ENCODE measurements at regions not wholly inside any gene's neighbourhood (a gene's known extent, or its start where the extent isn't known, plus 50 kb on each side); places are given as distances from the start of the nearest gene placed in this dataset.

GRCh38 chr2:105593221-105593967, 151.3 kb upstream of the NCK2 start:
- DNase-seq (ENCODE audit: low spot score), result peak; percentile 22

GRCh38 chr2:105592288-105592687, 152.4 kb upstream of the NCK2 start:
- DNase-seq (ENCODE audit: low spot score), result peak; percentile 61

- peak; percentile 46 for DNase-seq (ENCODE audit: low spot score)
These were observed 153.7 kb upstream of the NCK2 start for GRCh38 chr2:105590780-105591660.

- no peak for DNase-seq (ENCODE audit: low spot score)
These were observed 156.1 kb upstream of the NCK2 start for GRCh38 chr2:105588581-105588980.

GRCh38 chr2:105587637-105588036, 157.1 kb upstream of the NCK2 start:
- no peak for DNase-seq (ENCODE audit: low spot score)

- DNase-seq (ENCODE audit: low spot score), result peak; percentile 13
These were observed 160.2 kb upstream of the NCK2 start for GRCh38 chr2:105584435-105585010.

- peak; percentile 53 for DNase-seq (ENCODE audit: low spot score)
These were observed 161.6 kb upstream of the NCK2 start for GRCh38 chr2:105582952-105583660.

GRCh38 chr2:105581555-105581944, 163.2 kb upstream of the NCK2 start:
- DNase-seq (ENCODE audit: low spot score), result no peak

- no peak for DNase-seq (ENCODE audit: low spot score)
These were observed 163.7 kb upstream of the NCK2 start for GRCh38 chr2:105580870-105581554.

GRCh38 chr2:105580216-105580615, 164.5 kb upstream of the NCK2 start:
- DNase-seq (ENCODE audit: low spot score), result peak; percentile 25

- no peak for DNase-seq (ENCODE audit: low spot score)
These were observed 166.5 kb upstream of the NCK2 start for GRCh38 chr2:105578166-105578565.

GRCh38 chr2:105577762-105578161, 166.9 kb upstream of the NCK2 start:
- DNase-seq (ENCODE audit: low spot score), result no peak

- peak; percentile 76 for DNase-seq (ENCODE audit: low spot score)
These were observed 168.1 kb upstream of the NCK2 start for GRCh38 chr2:105576440-105577241.

GRCh38 chr2:105576050-105576439, 168.7 kb upstream of the NCK2 start:
- DNase-seq (ENCODE audit: low spot score), result no peak

GRCh38 chr2:105575499-105576025, 169.2 kb upstream of the NCK2 start:
- DNase-seq (ENCODE audit: low spot score), result no peak

GRCh38 chr2:105574796-105575344, 169.8 kb upstream of the NCK2 start:
- no peak for DNase-seq (ENCODE audit: low spot score)

- no peak for DNase-seq (ENCODE audit: low spot score)
These were observed 170.6 kb upstream of the NCK2 start for GRCh38 chr2:105573910-105574655.

GRCh38 chr2:105573490-105573889, 171.2 kb upstream of the NCK2 start:
- DNase-seq (ENCODE audit: low spot score), result no peak

- no peak for DNase-seq (ENCODE audit: low spot score)
These were observed 172.7 kb upstream of the FHL2 start for GRCh38 chr2:105571445-105571987.
